HG02973 (cell line): ENCODE measurements at regions not wholly inside any gene's neighbourhood (a gene's known extent, or its start where the extent isn't known, plus 50 kb on each side); places are given as distances from the start of the nearest gene placed in this dataset.
"Not testable (repeated sequence)": the region's sequence is repeated elsewhere in the genome, so short reads cannot be mapped to it uniquely, and the experiment has no call there.

Experiments
- ATAC-seq: cut with Tn5 transposase; IDR thresholded peaks from one replicate; pipeline ENCODE4 v1.9.1; 2021; ENCODE audit warnings: moderate library complexity; ENCODE audit not compliant: unreplicated experiment

DNA sequence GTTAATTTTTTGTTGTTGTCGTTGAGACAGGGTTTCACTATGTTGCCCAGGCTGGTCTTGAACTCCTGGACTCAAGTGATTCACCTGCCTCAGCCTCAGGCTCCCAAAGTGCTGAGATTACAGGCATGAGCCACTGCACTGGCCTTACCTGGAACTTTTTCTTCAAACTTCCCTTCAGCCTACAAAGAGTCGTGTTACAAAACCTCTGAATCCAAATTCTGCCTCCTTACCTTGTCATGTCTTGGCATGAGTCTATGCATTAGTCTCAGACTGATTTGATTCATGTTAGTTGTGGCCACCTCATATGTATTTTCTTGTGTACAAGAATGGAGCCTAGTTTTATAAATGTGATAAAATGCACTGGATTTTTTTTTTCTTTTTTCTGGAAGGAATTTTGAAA is 172.1 kb downstream of the PRL start:
- no peak for ATAC-seq

DNA sequence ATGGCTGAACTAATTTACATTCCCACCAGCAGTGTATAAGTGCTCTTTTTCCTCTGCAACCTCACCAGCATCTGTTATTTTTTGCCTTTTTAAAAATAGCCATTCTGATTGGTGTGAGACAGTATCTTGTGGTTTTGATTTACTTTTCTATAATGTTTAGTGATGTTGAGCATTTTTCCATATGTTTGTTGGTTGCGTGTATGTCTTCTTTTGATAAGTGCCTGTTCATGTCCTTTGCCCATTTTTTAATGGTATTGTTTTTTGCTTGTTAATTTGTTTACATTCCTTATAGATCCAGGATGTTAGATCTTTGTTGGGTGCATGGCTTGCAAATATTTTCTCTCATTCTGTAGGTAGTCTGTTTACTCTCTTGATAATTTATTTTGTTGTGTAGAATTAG is 169.9 kb downstream of the PRL start:
- no peak for ATAC-seq

DNA sequence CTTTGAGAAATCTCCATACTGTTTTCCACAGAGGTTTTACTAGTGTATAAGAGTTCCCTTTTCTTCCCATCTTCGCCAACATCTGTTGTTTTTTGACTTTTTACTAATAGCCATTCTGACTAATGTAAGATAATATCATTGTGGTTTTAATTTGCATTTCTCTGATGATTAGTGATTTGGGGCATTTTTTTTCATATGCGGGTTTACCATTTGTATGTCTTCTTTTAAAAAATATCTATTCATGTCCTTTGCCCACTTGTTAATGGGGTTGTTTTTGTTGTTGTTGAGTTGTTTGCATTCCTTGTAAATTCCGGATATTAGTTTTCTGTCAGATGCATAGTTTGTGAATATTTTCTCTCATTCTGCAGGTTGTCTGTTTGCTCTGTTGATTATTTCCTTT is 167.1 kb downstream of the PRL start:
- no peak for ATAC-seq

DNA sequence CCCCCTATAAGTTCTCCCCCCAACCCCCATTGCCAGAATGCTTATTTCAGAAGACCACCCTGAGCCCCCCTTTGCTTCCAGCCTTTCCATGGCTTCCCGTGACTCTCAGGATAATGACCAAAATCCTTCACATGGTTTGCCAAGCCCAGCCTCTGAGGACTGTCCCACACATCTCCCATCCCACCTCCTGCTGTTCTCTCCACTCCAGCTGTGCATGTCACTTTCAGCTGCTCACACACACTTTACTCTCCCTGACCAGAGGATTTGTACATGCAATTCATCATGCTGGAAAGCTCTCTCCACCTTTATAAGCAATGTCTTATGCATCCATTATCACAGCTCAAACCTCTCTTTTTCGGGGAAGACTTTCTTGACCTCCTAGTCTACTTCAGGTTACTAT is 164.2 kb downstream of the PRL start:
- ATAC-seq: no peak

DNA sequence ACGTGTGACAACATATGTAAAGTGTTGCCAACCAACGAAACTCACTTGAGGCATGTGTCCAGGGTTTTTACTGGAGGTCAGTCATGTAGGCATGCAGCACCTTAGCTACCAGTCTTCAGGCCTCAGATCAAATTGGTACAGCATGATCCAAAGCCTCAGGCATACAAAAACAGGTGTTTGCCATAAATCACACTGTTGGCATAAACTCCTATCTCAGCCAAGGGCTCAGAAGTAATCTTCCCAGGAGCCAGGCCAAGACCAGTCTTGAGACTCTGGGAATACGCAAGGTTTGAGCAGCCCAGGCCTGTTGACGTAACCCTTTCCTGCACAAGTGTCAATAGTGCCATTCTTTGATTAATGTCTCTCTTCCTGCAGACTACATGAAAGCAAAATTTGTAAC is 163.5 kb downstream of the PRL start:
- ATAC-seq: no peak

- no peak for ATAC-seq
Observed at GRCh38 chr6:22134308-22134707, 162.5 kb downstream of the PRL start.

DNA sequence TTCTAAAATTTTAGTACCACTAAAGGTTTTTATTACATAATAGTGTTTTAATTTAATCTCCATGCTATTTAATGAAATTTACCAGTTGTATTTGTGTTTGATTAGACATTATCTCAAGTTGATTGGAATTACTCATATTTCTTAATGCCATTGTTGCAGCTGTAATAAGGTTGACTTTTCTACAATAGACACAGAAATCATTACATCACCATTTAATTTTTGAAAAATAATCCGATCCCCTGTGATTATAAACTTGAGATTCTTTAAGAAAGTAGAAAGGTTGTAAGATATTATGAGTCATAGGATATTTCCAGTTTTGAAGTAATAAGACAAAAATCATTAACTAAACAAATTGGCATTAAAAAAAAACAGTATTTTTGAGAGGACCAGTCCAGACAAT is 161.4 kb downstream of the PRL start:
- no peak for ATAC-seq

DNA sequence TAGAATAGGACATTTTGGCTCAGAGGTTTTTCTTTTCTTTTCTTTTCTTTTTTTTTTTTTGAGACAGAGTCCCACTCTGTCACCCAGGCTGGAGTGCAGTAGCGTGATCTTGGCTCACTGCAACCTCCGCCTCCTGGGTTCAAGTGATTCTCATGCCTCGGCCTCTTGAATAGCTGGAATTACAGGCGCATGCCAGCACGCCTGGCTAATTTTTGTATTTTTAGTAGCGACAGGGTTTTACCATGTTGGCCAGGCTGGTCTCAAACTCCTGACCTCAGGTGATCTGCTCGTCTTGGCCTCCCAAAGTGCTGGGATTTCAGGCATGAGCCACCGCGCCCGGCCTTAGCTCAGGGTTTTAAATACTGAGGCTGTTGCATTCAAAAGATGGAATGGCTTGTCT is 156.1 kb downstream of the PRL start:
- not testable (repeated sequence) for ATAC-seq

DNA sequence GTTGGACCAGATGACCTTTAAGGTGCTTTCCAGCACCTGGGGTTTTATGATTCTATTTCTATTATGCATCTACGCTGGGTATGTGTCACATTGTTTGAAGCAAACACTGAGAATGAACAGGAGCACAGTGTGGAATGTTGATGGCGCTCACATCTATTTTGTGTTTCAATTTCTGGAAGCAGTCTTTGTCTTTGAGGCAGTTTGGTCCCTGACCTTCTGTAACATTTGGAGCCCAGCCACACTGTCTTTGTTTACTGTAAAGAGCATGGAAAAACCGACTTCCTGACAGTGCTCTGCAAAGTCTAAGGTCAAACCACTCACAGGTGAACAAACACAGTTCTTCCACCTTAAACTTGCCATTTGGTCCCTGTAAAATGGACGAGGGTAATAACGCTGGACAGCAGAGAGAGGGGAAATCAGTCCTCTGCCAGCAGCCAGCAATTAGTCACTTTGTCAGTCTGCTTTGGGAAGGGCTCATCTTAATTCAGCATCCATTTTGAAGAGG is 155.5 kb downstream of the PRL start:
- ATAC-seq: no peak

- no peak for ATAC-seq
Observed at GRCh38 chr6:22142856-22143255, 154.0 kb downstream of the PRL start.

GRCh38 chr6:22145376-22145775 is 151.5 kb downstream of the PRL start:
- no peak for ATAC-seq

GRCh38 chr6:22145823-22146677 is 150.8 kb downstream of the PRL start:
- ATAC-seq: no peak

- no peak for ATAC-seq
Observed at GRCh38 chr6:22146678-22146930, 150.2 kb downstream of the PRL start.

- ATAC-seq: no peak
Observed at GRCh38 chr6:22146931-22147701, 149.7 kb downstream of the PRL start.

DNA sequence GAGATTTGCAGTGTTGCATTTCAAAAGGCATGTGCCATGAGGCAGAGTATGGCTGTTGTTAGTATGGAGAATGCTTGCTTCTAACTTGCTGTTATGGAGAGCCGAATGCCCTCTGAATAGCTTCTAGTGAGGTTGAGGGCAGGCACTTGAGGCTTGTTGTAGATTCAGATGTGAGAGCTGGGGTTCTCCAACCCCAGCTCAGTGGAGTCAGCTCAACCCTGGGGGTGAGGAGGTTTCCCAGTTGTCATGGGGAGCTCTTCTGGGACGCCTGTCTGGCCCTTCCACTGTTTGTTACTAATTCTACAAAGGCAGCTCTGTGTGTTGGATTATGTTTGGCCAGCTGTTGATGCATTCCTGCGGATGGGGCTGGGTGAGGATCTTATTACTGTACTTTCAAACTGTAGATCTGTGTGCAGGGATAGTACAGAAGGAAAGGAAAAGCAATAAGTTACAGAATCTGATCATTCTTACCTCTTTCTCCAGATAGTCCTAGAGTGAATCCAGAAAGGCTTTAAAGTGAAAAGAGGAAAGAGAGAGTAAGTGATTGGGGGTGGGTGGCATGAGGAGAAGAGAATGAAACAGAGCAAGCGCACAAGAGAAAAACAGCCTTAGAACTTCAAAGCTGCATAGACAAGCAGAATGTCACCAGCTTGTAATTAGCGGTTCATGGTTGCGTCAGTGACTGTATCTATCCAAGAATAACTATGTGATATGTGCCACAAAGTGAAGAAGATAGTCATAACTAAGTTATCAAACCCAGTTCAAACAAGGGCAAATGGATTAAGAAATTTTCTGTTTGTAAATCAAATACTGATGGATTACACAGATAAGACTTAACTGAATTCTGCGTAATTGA is 148.7 kb downstream of the PRL start:
- no peak for ATAC-seq

- no peak for ATAC-seq
Observed at GRCh38 chr6:22149096-22149495, 147.7 kb downstream of the PRL start.

DNA sequence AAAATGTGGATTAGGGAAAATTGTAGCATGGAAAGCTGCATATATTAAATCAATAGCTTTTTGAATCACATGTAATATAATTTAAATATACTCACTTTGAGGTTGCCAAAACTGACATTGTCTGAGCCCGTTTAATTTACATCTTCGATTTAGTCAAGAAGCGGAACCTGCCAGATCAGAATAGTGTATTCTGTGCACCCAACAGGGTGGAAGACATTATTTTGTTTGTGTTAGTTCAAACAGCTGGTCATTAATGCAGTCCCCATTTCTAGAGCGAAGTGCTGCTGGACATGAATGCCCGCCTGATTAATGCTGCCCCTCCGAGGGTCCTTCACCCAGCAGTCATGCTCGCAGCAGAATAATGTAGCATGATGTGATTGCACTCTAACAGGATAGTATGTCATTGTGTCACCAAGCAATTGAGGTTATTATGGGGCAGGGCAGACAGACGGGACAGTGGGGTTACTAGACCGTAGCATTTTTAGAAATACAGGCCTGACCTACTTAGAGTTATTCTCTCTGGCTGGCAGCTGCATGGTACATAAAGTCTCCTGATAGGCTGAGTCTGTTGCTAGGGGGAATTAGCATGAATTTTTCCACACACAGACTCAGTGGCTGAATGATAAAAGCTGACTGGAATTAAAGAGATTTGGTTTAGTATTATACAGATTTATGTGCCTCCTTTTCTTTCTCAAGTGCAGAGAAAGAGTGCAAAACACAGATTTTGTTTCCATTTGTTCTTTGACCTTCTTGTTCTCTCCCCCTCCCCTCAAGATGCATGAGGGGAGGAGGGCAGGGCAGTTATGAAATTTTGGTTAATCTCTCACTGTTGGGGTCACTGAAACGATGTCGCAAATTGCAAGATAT is 147.1 kb downstream of the PRL start:
- no peak for ATAC-seq

- no peak for ATAC-seq
Observed at GRCh38 chr6:22150368-22151035, 146.3 kb downstream of the PRL start.

- no peak for ATAC-seq
Observed at GRCh38 chr6:22151892-22152291, 144.9 kb downstream of the PRL start.

DNA sequence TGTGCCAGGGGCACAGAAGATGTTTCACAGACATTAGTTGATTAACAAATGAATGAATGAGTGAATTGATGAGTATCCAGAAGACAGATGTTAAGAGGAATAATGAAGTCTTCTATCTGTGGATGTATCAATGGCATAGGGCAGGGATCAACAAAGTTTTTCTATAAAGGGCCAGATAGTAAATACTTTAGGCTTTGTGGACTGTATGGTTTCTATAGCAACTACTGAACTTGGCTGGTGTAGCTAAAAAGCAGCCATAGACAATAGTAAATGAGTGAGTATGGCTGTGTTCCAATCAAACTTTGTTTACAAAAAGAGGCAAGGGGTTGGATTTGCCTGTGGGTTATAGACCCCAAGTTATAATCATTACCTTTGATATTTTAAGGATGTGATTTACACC is 144.0 kb downstream of the PRL start:
- ATAC-seq: no peak
